Loucy (cell line): ENCODE measurements at regions not wholly inside any gene's neighbourhood (a gene's known extent, or its start where the extent isn't known, plus 50 kb on each side); places are given as distances from the start of the nearest gene placed in this dataset.

Experiments used
- H2AFZ ChIP-seq: fragments of 200-600 bp; sonication (generic); 2 replicates; pipeline ENCODE4 v1.6.0; 2016; ENCODE audit warnings: antibody characterized with exemption, mild to moderate bottlenecking, low read length, moderate library complexity
- H3F3A ChIP-seq: fragments of 200-600 bp; 2 replicates; pipeline ENCODE4 v1.6.0; 2016; ENCODE audit warnings: antibody characterized with exemption, low read depth, mild to moderate bottlenecking
- H3K27me3 ChIP-seq: fragments of 200-600 bp; sonication (generic); 2 replicates; pipeline ENCODE4 v1.6.1; 2014; ENCODE audit warnings: low read length, mild to moderate bottlenecking; ENCODE audit not compliant: insufficient read depth, poor library complexity, severe bottlenecking
- H3K36me3 ChIP-seq: fragments of 200-600 bp; sonication (generic); 2 replicates; pipeline ENCODE4 v1.6.1; 2016; ENCODE audit warnings: low read length; ENCODE audit not compliant: insufficient read depth
- H3K4me1 ChIP-seq: fragments of 200-600 bp; sonication (generic); 2 replicates; pipeline ENCODE4 v1.5.1; 2014; ENCODE audit warnings: low read length, mild to moderate bottlenecking; ENCODE audit not compliant: insufficient read depth, poor library complexity, severe bottlenecking
- H3K4me2 ChIP-seq: fragments of 200-600 bp; sonication (generic); 2 replicates; pipeline ENCODE4 v1.6.0; 2014; ENCODE audit warnings: antibody characterized with exemption, low read length, low read depth, mild to moderate bottlenecking; ENCODE audit not compliant: poor library complexity, severe bottlenecking
- H3K4me3 ChIP-seq: fragments of 200-600 bp; sonication (generic); 2 replicates; pipeline ENCODE4 v1.5.1; 2014; ENCODE audit warnings: low read length, mild to moderate bottlenecking, mixed read lengths; ENCODE audit not compliant: poor library complexity, severe bottlenecking
- H3K79me2 ChIP-seq: fragments of 200-600 bp; sonication (generic); 2 replicates; pipeline ENCODE4 v1.6.1; 2014; ENCODE audit warnings: low read length; ENCODE audit not compliant: insufficient read depth
- H3K9ac ChIP-seq: fragments of 200-600 bp; sonication (generic); 2 replicates; pipeline ENCODE4 v1.6.0; 2014; ENCODE audit warnings: mild to moderate bottlenecking, low read depth, low read length, moderate library complexity; ENCODE audit not compliant: poor library complexity, severe bottlenecking
- H3K9me2 ChIP-seq: fragments of 200-600 bp; sonication (generic); replicated peaks from 2 replicates; pipeline ENCODE4 v1.6.1; 2016; ENCODE audit warnings: low read depth, low read length, mixed read lengths
- H3K9me3 ChIP-seq: fragments of 200-600 bp; sonication (generic); 2 replicates; pipeline ENCODE4 v1.6.1; 2014; ENCODE audit warnings: mild to moderate bottlenecking, antibody characterized with exemption, low read length, low read depth; ENCODE audit not compliant: insufficient read depth
- H4K20me1 ChIP-seq: fragments of 200-600 bp; sonication (generic); 2 replicates; pipeline ENCODE4 v1.6.0; 2014; ENCODE audit warnings: antibody characterized with exemption, low read length, mild to moderate bottlenecking; ENCODE audit not compliant: insufficient read depth, poor library complexity, severe bottlenecking
- EZH2phosphoT487 ChIP-seq: fragments of 200-600 bp; IDR thresholded peaks from 2 replicates; pipeline ENCODE4 v1.6.1; 2018; ENCODE audit warnings: antibody characterized with exemption, mild to moderate bottlenecking, moderate library complexity, borderline replicate concordance
- TF ChIP-seq, protein P1 (sequence below): fragments of 200-600 bp; sonication (generic); conservative IDR thresholded peaks from 2 replicates; pipeline ENCODE4 v1.5.1; 2014; ENCODE audit warnings: mild to moderate bottlenecking, antibody characterized with exemption, low read length

DNA sequence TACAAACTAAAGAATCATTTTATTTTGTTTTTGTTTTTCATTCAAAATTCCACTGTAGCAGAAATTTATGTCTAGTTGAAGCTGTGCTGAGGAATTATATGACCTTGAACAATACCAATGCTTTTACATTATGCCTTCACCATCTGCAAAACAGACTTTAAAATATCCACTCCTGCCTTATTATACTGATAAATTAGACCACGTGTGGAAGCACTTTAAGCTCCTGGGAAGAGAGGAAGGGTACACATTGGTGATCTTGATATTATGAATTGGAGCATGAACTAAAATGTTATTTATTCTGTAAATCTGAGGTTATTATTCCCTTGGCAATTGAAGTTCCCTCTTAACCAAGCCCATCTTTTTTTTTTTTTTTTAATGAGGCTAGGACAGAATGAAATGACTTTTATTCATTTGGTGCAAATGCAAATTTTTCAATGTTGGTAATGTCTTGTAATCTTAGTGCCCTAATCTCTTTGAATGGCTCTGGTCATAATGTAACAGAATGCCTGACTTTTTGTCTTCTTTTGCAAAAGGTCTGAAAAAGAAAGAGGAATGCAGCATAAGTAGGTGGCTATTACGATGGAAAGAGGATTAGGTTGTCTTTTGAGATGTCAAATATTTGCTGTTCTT is 139.9 kb upstream of the COBL start:
- Histone ChIP-seq H3K36me3 (no peaks in the 10 kb centered on the region), H3F3A (no peaks in the 10 kb centered on the region), H3K27me3 (no peaks in the 10 kb centered on the region), H3K4me2 (no peak overlapping the region), H3K9me2 (no peaks in the 10 kb centered on the region), H2AFZ (no peak overlapping the region), H3K79me2 (no peaks in the 10 kb centered on the region), H4K20me1 (no peaks in the 10 kb centered on the region), H3K9me3 (peaks cover 2% of the 10 kb centered on the region; the same call in 1 of the 2 replicates), H3K9ac (no peak overlapping the region), H3K4me1 (no peaks in the 10 kb centered on the region), H3K4me3 (no peak overlapping the region)
- TF ChIP-seq, protein P1, sequence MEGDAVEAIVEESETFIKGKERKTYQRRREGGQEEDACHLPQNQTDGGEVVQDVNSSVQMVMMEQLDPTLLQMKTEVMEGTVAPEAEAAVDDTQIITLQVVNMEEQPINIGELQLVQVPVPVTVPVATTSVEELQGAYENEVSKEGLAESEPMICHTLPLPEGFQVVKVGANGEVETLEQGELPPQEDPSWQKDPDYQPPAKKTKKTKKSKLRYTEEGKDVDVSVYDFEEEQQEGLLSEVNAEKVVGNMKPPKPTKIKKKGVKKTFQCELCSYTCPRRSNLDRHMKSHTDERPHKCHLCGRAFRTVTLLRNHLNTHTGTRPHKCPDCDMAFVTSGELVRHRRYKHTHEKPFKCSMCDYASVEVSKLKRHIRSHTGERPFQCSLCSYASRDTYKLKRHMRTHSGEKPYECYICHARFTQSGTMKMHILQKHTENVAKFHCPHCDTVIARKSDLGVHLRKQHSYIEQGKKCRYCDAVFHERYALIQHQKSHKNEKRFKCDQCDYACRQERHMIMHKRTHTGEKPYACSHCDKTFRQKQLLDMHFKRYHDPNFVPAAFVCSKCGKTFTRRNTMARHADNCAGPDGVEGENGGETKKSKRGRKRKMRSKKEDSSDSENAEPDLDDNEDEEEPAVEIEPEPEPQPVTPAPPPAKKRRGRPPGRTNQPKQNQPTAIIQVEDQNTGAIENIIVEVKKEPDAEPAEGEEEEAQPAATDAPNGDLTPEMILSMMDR = no peak

DNA sequence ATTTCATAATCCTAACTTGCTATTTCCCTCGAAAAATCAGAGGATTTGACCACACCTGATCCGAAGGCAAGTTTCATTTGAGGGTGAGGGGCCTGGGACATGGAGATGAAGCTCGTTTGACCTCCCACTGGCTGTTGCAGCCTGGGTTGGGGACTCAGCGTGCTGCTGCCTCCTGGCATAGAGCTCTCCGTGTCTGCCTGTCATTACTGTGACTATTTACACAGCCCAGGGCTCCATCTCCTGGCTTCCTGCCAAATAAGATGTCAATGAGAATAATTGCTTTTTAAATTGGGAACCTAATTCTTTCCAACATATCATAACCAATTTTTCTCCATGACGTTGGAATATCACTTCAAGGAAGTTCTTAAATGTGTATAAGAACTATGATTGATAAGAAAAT is 139.3 kb upstream of the COBL start:
- H4K20me1 ChIP-seq = no peaks in the 10 kb centered on the region
- H3K9ac ChIP-seq = no peak overlapping the region
- H3K27me3 ChIP-seq = no peaks in the 10 kb centered on the region

DNA sequence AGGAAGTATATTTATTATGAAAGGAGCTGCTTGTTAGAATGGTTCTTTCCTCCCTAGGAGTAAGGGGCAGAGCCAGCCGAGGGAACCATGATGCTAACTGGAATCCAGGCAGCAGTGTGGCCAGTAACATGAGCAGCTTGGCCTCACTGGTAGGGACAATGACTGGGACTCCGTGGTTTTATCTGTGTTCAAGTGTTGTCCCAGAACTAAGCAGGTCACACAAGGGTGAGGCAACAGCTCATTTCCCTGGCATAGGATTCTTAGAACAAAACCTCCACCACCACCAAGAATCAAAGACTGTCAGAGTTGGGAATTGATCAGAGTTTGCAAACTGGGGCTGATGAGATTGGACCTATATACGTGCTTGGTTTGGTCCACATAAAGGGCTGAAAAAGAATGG is 138.9 kb upstream of the COBL start:
- Histone ChIP-seq H3K9me2 (no peaks in the 10 kb centered on the region), H3K4me3 (no peak overlapping the region), H3K4me2 (no peak overlapping the region), H4K20me1 (no peaks in the 10 kb centered on the region), H3K9ac (no peak overlapping the region), H3K4me1 (no peaks in the 10 kb centered on the region), H2AFZ (no peak overlapping the region), H3K9me3 (peaks cover 2% of the 10 kb centered on the region; the same call in 1 of the 2 replicates), H3K36me3 (no peaks in the 10 kb centered on the region), H3F3A (no peaks in the 10 kb centered on the region), H3K27me3 (no peaks in the 10 kb centered on the region), H3K79me2 (no peaks in the 10 kb centered on the region)
- TF ChIP-seq EZH2phosphoT487 = no peak
- TF ChIP-seq, protein P1 = no peak

More for the DNA sequence above, 139.3 kb upstream of the COBL start:
- Histone ChIP-seq H3F3A (no peaks in the 10 kb centered on the region), H3K4me1 (no peaks in the 10 kb centered on the region), H3K36me3 (no peaks in the 10 kb centered on the region), H3K9me2 (no peaks in the 10 kb centered on the region), H3K4me3 (no peak overlapping the region), H3K9me3 (peaks cover 2% of the 10 kb centered on the region; the same call in 1 of the 2 replicates), H3K79me2 (no peaks in the 10 kb centered on the region), H2AFZ (no peak overlapping the region), H3K4me2 (no peak overlapping the region)
- TF ChIP-seq, protein P1 = no peak
- TF ChIP-seq EZH2phosphoT487 = no peak
